Astrocyte (in vitro differentiated cells and primary cell): ENCODE measurements at regions not wholly inside any gene's neighbourhood (a gene's known extent, or its start where the extent isn't known, plus 50 kb on each side); places are given as distances from the start of the nearest gene placed in this dataset.

Source experiments
- CTCF ChIP-seq: IDR thresholded peaks from 2 replicates; pipeline ENCODE4 v1.5.1; 2011; ENCODE audit warnings: low read depth, mild to moderate bottlenecking, inconsistent platforms, low read length, moderate library complexity; ENCODE audit not compliant: insufficient read depth
- EZH2 ChIP-seq: IDR thresholded peaks from 2 replicates; pipeline ENCODE4 v1.6.1; 2012; ENCODE audit warnings: mild to moderate bottlenecking, low read length, inconsistent platforms; ENCODE audit not compliant: insufficient read depth

- TF ChIP-seq CTCF (no peak), EZH2 (no peak)
Observed at GRCh38 chr13:111968336-111969010, 98.5 kb upstream of the SOX1 start.
